PC-3 (cell line): ENCODE measurements at regions not wholly inside any gene's neighbourhood (a gene's known extent, or its start where the extent isn't known, plus 50 kb on each side); places are given as distances from the start of the nearest gene placed in this dataset.

ENCODE experiments used
- ATAC-seq: fragments of 200-7000 bp; cut with Tn5 transposase; 2 replicates; pipeline ENCODE4 v1.9.1; 2020; ENCODE audit warnings: mild to moderate bottlenecking, moderate library complexity
- BruUV-seq: library from RNA; stranded (reverse); fragments of 400-500 nt; replicated peaks from 2 replicates; lab custom pipeline; 2021; lab: Mats Ljungman, UMichigan
- CTCF ChIA-PET: fragments of 300-600 bp; sonication (Branson Sonifier 250); formaldehyde crosslinking; loops from one replicate; lab custom pipeline; 2022; ENCODE audit warnings: antibody characterized with exemption; lab: Charles Lee
- POLR2A ChIA-PET: fragments of 300-600 bp; sonication (Branson Sonifier 250); formaldehyde crosslinking; loops from one replicate; lab custom pipeline; 2022; ENCODE audit warnings: antibody characterized with exemption; ENCODE audit not compliant: unreplicated experiment; lab: Charles Lee
- DNase-seq: peaks from one replicate; pipeline ENCODE4 v3.0.0-alpha.2; 2015
- H2AFZ ChIP-seq: fragments of 300-600 bp; sonication (generic); 2 replicates; pipeline ENCODE4 v1.6.0; 2016; ENCODE audit warnings: antibody characterized with exemption, low read length
- H3F3A ChIP-seq: fragments of 300-600 bp; sonication (generic); one replicate; pipeline ENCODE4 v1.6.0; 2017; ENCODE audit warnings: antibody characterized with exemption, low read length, control low read depth, mild to moderate bottlenecking; ENCODE audit not compliant: unreplicated experiment
- H3K27ac ChIP-seq: fragments of 300-600 bp; sonication (generic); 2 replicates; pipeline ENCODE4 v1.5.1; 2016; ENCODE audit warnings: mild to moderate bottlenecking, low read length
- H3K27me3 ChIP-seq: fragments of 300-600 bp; sonication (generic); 2 replicates; pipeline ENCODE4 v1.6.1; 2016; ENCODE audit warnings: low read length, mixed read lengths
- H3K36me3 ChIP-seq: fragments of 300-600 bp; sonication (generic); 2 replicates; pipeline ENCODE4 v1.6.1; 2016; ENCODE audit warnings: low read depth, mixed run types, low read length, mixed read lengths
- H3K4me1 ChIP-seq: fragments of 300-600 bp; sonication (generic); 2 replicates; pipeline ENCODE4 v1.5.1; 2016; ENCODE audit warnings: low read length; ENCODE audit not compliant: insufficient read depth
- H3K4me2 ChIP-seq: fragments of 300-600 bp; sonication (generic); 2 replicates; pipeline ENCODE4 v1.6.0; 2016; ENCODE audit warnings: low read length
- H3K4me3 ChIP-seq: fragments of 300-600 bp; sonication (generic); 2 replicates; pipeline ENCODE4 v1.5.1; 2016; ENCODE audit warnings: mild to moderate bottlenecking, low read length, mixed read lengths
- H3K79me2 ChIP-seq: fragments of 300-600 bp; sonication (generic); 2 replicates; pipeline ENCODE4 v1.6.1; 2017; ENCODE audit warnings: low read length, mixed read lengths
- H3K9ac ChIP-seq: fragments of 300-600 bp; sonication (generic); 2 replicates; pipeline ENCODE4 v1.6.0; 2016; ENCODE audit warnings: mild to moderate bottlenecking, low read length
- H3K9me2 ChIP-seq: fragments of 300-600 bp; sonication (generic); replicated peaks from 2 replicates; pipeline ENCODE4 v1.6.1; 2016; ENCODE audit warnings: mixed run types, low read length, mixed read lengths
- H3K9me3 ChIP-seq: fragments of 300-600 bp; sonication (generic); 2 replicates; pipeline ENCODE4 v1.6.1; 2016; ENCODE audit warnings: low read length, mixed read lengths
- H4K20me1 ChIP-seq: fragments of 300-600 bp; sonication (generic); 2 replicates; pipeline ENCODE4 v1.6.1; 2016; ENCODE audit warnings: low read length, mixed read lengths
- EZH2 ChIP-seq: fragments of 300-600 bp; sonication (generic); IDR thresholded peaks from one replicate; pipeline ENCODE4 v1.6.1; 2017; ENCODE audit warnings: antibody characterized with exemption, mild to moderate bottlenecking, low read length; ENCODE audit not compliant: unreplicated experiment
- EZH2phosphoT487 ChIP-seq: fragments of 300-600 bp; sonication (generic); IDR thresholded peaks from 2 replicates; pipeline ENCODE4 v1.6.1; 2018; ENCODE audit warnings: mild to moderate bottlenecking, antibody characterized with exemption, low read length, borderline replicate concordance
- intact Hi-C: fragments of 100-400 bp; cut with micrococcal nuclease; formaldehyde crosslinking; loops from 2 replicates; pipeline ENCODE4 v1.9.0; 2023
- TF ChIP-seq, protein P1 (sequence below): fragments of 300-600 bp; sonication (generic); conservative IDR thresholded peaks from 2 replicates; pipeline ENCODE4 v1.5.1; 2017; ENCODE audit warnings: antibody characterized with exemption, low read depth, mild to moderate bottlenecking, low read length

- no peaks in the 10 kb centered on the region for H3K9me2 ChIP-seq
- H3K79me2 ChIP-seq, result no peaks in the 10 kb centered on the region
- H3K4me3 ChIP-seq, result no peak overlapping the region
- H3K4me1 ChIP-seq, result no peaks in the 10 kb centered on the region
- intact Hi-C loops, result no loop called here
- H3K27ac ChIP-seq, result no peak overlapping the region
- no peak overlapping the region for H3K9ac ChIP-seq
- no peak overlapping the region for H2AFZ ChIP-seq
- ATAC-seq (no peak), DNase-seq (peak; percentile 10)
- H3F3A ChIP-seq, result no peaks in the 10 kb centered on the region
- 0 out of 2 replicates have a peak, but pooled peaks cover 3% of the 10 kb centered on the region for H3K9me3 ChIP-seq
- H3K36me3 ChIP-seq, result no peaks in the 10 kb centered on the region
- ChIA-PET POLR2A (no interaction called here), CTCF (no interaction called here)
- no peaks in the 10 kb centered on the region for H4K20me1 ChIP-seq
- TF ChIP-seq EZH2phosphoT487 (no peak), EZH2 (no peak)
- TF ChIP-seq, protein P1, sequence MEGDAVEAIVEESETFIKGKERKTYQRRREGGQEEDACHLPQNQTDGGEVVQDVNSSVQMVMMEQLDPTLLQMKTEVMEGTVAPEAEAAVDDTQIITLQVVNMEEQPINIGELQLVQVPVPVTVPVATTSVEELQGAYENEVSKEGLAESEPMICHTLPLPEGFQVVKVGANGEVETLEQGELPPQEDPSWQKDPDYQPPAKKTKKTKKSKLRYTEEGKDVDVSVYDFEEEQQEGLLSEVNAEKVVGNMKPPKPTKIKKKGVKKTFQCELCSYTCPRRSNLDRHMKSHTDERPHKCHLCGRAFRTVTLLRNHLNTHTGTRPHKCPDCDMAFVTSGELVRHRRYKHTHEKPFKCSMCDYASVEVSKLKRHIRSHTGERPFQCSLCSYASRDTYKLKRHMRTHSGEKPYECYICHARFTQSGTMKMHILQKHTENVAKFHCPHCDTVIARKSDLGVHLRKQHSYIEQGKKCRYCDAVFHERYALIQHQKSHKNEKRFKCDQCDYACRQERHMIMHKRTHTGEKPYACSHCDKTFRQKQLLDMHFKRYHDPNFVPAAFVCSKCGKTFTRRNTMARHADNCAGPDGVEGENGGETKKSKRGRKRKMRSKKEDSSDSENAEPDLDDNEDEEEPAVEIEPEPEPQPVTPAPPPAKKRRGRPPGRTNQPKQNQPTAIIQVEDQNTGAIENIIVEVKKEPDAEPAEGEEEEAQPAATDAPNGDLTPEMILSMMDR, result no peak
- BruUV-seq, result no TSS peak
- H3K27me3 ChIP-seq, result no peaks in the 10 kb centered on the region
- H3K4me2 ChIP-seq, result no peak overlapping the region
These were observed 659.5 kb downstream of the TSN start for GRCh38 chr2:122414902-122415301.

DNA sequence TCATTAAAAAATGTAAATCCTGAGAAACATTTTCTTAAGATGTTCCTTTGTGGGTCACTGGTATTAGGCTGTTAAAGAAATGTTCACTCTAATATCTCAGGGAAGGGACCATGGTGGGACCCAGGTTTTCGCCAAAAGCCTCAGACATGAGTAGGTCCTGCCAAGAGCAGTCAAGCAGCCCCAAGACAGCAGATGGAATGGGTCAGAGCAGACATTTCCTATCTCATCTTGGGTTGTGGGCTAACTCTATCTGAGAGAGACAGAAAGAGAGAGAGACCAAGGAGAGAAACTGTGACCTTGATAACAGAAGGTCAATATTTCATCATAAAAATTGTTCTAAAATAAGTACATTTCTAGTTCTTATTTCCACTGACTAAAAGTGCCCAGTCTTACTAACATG is 661.7 kb downstream of the TSN start:
- TF ChIP-seq EZH2 (no peak), EZH2phosphoT487 (no peak)
- TF ChIP-seq, protein P1, result no peak
- H4K20me1 ChIP-seq, result no peaks in the 10 kb centered on the region
- H3K79me2 ChIP-seq, result no peaks in the 10 kb centered on the region
- no peaks in the 10 kb centered on the region for H3K9me2 ChIP-seq
- ChIA-PET POLR2A (no interaction called here), CTCF (no interaction called here)
- ATAC-seq (no peak), DNase-seq (no peak)
- H3K9ac ChIP-seq, result no peak overlapping the region
- no TSS peak for BruUV-seq
- H3K4me1 ChIP-seq, result peaks cover 6% of the 10 kb centered on the region; the same call in 1 of the 2 replicates
- no peak overlapping the region for H3K4me3 ChIP-seq
- no peaks in the 10 kb centered on the region for H3K27me3 ChIP-seq
- no peaks in the 10 kb centered on the region for H3K36me3 ChIP-seq
- no peak overlapping the region for H3K4me2 ChIP-seq
- H3K9me3 ChIP-seq, result no peaks in the 10 kb centered on the region
- H3F3A ChIP-seq, result no peaks in the 10 kb centered on the region
- H2AFZ ChIP-seq, result no peak overlapping the region
- intact Hi-C loops, result no loop called here
- no peak overlapping the region for H3K27ac ChIP-seq

DNA sequence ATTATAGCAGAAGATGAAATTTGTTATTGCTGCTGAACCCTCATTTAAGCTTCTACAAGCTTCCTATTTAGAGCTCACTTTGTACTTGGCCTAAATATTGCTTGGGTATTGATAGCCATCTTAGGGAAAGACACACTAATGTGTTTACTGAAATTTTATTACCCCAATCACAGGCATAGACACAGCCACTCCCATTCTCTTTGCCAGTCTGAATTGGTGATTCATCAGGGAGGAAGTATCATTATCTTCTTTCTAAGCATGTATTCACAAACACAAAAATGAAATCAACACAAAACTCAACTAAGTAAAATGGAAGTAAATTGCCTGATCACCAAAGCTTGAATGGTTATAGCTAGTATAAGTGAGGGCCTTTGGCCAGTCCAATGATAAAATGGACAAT is 666.3 kb downstream of the TSN start:
- CTCF ChIA-PET, result no interaction called here
- TF ChIP-seq EZH2phosphoT487 (no peak), EZH2 (no peak)
- TF ChIP-seq, protein P1, result no peak
- H4K20me1 ChIP-seq, result no peaks in the 10 kb centered on the region
- H3K9me3 ChIP-seq, result no peaks in the 10 kb centered on the region
- DNase-seq (peak; percentile 34), ATAC-seq (no peak; the same call in 1 of the 2 replicates)
- H3K4me2 ChIP-seq, result 0 out of 2 replicates have a peak overlapping the region, but pooled peaks have one; percentile 9
- H2AFZ ChIP-seq, result no peak overlapping the region
- no peak overlapping the region for H3K4me3 ChIP-seq
- peaks cover 6% of the 10 kb centered on the region; the same call in 1 of the 2 replicates for H3K4me1 ChIP-seq
- intact Hi-C loops, result no loop called here
- no peaks in the 10 kb centered on the region for H3K79me2 ChIP-seq
- no peaks in the 10 kb centered on the region for H3K36me3 ChIP-seq
- H3K9ac ChIP-seq, result no peak overlapping the region
- H3K9me2 ChIP-seq, result no peaks in the 10 kb centered on the region
- no peaks in the 10 kb centered on the region for H3F3A ChIP-seq
- POLR2A ChIA-PET, result no interaction called here
- H3K27ac ChIP-seq, result no peak overlapping the region
- BruUV-seq, result no TSS peak
- no peaks in the 10 kb centered on the region for H3K27me3 ChIP-seq
